ENCODE measurements at regions not wholly inside any gene's neighbourhood (a gene's known extent, or its start where the extent isn't known, plus 50 kb on each side); places are given as distances from the start of the nearest gene placed in this dataset.
A peak's percentile ranks its signal among the peaks of the same experiment; 100 is the strongest.

GRCh38 chr18:43485545-43485963 lies 208.3 kb upstream of the SYT4 start:
- no peaks in the 10 kb centered on the region for H3K36me3 ChIP-seq (ENCODE audit: control insufficient read depth in 2 of 3, insufficient read depth in 3 of 3, low read length in 3 of 3)
- DNase-seq (no peak), FAIRE-seq (no peak)
- no peak overlapping the region for H3K27ac ChIP-seq (ENCODE audit: low read depth in 2 of 2, low read length in 2 of 2)
- H3K4me1 ChIP-seq (ENCODE audit: control insufficient read depth in 2 of 3, insufficient read depth in 2 of 3, low read depth in 1 of 3, low read length in 3 of 3): no peaks in the 10 kb centered on the region
- intact Hi-C loops (cut with DNase I): no loop called here
- no peak overlapping the region for H3K9ac ChIP-seq (ENCODE audit: low read length in 3 of 3)
- TF ChIP-seq CTCF (IDR thresholded peaks at IDR 0.05; ENCODE audit: borderline replicate concordance, extremely low read depth, insufficient read depth): no peak
- peaks cover 0 to 8% (median 3%) of the 10 kb centered on the region in 3 donors for H3K9me3 ChIP-seq (ENCODE audit: control insufficient read depth in 2 of 3, insufficient read depth in 1 of 3, low read length in 3 of 3)
- H3K4me3 ChIP-seq (ENCODE audit: low read length in 3 of 3): no peak overlapping the region
- H3K27me3 ChIP-seq (ENCODE audit: control insufficient read depth, insufficient read depth, low read length): no peaks in the 10 kb centered on the region

GRCh38 chr18:43486462-43486861 lies 209.2 kb upstream of the SYT4 start:
- no peaks in the 10 kb centered on the region for H3K36me3 ChIP-seq (ENCODE audit: control insufficient read depth in 2 of 3, insufficient read depth in 3 of 3, low read length in 3 of 3)
- H3K27me3 ChIP-seq (ENCODE audit: control insufficient read depth, insufficient read depth, low read length): no peaks in the 10 kb centered on the region
- no peak for TF ChIP-seq CTCF (IDR thresholded peaks at IDR 0.05; ENCODE audit: borderline replicate concordance, extremely low read depth, insufficient read depth)
- no peak overlapping the region for H3K9ac ChIP-seq (ENCODE audit: low read length in 3 of 3)
- DNase-seq (peak in 1 of 5 donors; percentile 1), FAIRE-seq (no peak)
- intact Hi-C loops (cut with DNase I): no loop called here
- H3K9me3 ChIP-seq (ENCODE audit: control insufficient read depth in 2 of 3, insufficient read depth in 1 of 3, low read length in 3 of 3): peaks cover 0 to 8% (median 3%) of the 10 kb centered on the region in 3 donors
- no peak overlapping the region for H3K27ac ChIP-seq (ENCODE audit: low read depth in 2 of 2, low read length in 2 of 2)
- no peak overlapping the region for H3K4me3 ChIP-seq (ENCODE audit: low read length in 3 of 3)
- H3K4me1 ChIP-seq (ENCODE audit: control insufficient read depth in 2 of 3, insufficient read depth in 2 of 3, low read depth in 1 of 3, low read length in 3 of 3): no peaks in the 10 kb centered on the region

- Histone ChIP-seq H3K9ac (ENCODE audit: low read length in 3 of 3) (no peak overlapping the region), H3K9me3 (ENCODE audit: control insufficient read depth in 2 of 3, insufficient read depth in 1 of 3, low read length in 3 of 3) (no peaks in the 10 kb centered on the region), H3K27ac (ENCODE audit: low read depth in 2 of 2, low read length in 2 of 2) (no peak overlapping the region), H3K27me3 (ENCODE audit: control insufficient read depth, insufficient read depth, low read length) (no peaks in the 10 kb centered on the region), H3K36me3 (ENCODE audit: control insufficient read depth in 2 of 3, insufficient read depth in 3 of 3, low read length in 3 of 3) (no peaks in the 10 kb centered on the region), H3K4me3 (ENCODE audit: low read length in 3 of 3) (no peak overlapping the region), H3K4me1 (ENCODE audit: control insufficient read depth in 2 of 3, insufficient read depth in 2 of 3, low read depth in 1 of 3, low read length in 3 of 3) (no peaks in the 10 kb centered on the region)
- DNase-seq (no peak), FAIRE-seq (no peak)
- TF ChIP-seq CTCF (IDR thresholded peaks at IDR 0.05; ENCODE audit: borderline replicate concordance, extremely low read depth, insufficient read depth): no peak
- intact Hi-C loops (cut with DNase I): no loop called here
Observed at GRCh38 chr18:43501099-43501498, 223.8 kb upstream of the SYT4 start.

GRCh38 chr18:43506935-43507334 lies 229.6 kb upstream of the SYT4 start:
- peaks cover 0 to 8% (median 3%) of the 10 kb centered on the region in 3 donors for H3K9me3 ChIP-seq (ENCODE audit: control insufficient read depth in 2 of 3, insufficient read depth in 1 of 3, low read length in 3 of 3)
- H3K9ac ChIP-seq (ENCODE audit: low read length in 3 of 3): no peak overlapping the region
- no peak for DNase-seq
- TF ChIP-seq CTCF (IDR thresholded peaks at IDR 0.05; ENCODE audit: borderline replicate concordance, extremely low read depth, insufficient read depth): no peak
- no peak overlapping the region for H3K4me3 ChIP-seq (ENCODE audit: low read length in 3 of 3)
- H3K27ac ChIP-seq (ENCODE audit: low read depth in 2 of 2, low read length in 2 of 2): no peak overlapping the region
- FAIRE-seq: no peak
- no peaks in the 10 kb centered on the region for H3K4me1 ChIP-seq (ENCODE audit: control insufficient read depth in 2 of 3, insufficient read depth in 2 of 3, low read depth in 1 of 3, low read length in 3 of 3)
- intact Hi-C loops (cut with DNase I): no loop called here
- H3K27me3 ChIP-seq (ENCODE audit: control insufficient read depth, insufficient read depth, low read length): no peaks in the 10 kb centered on the region
- H3K36me3 ChIP-seq (ENCODE audit: control insufficient read depth in 2 of 3, insufficient read depth in 3 of 3, low read length in 3 of 3): no peaks in the 10 kb centered on the region

All from kidney (tissue), 13 donors.